ENCODE measurements at regions not wholly inside any gene's neighbourhood (a gene's known extent, or its start where the extent isn't known, plus 50 kb on each side); places are given as distances from the start of the nearest gene placed in this dataset.

GRCh38 chr16:9578459-9578858 is 487.0 kb downstream of the HAPSTR1 start:
- TF ChIP-seq GATA2 (IDR thresholded peaks at IDR 0.05; ENCODE audit: low read depth, low read length) (no peak), GATA3 (IDR thresholded peaks at IDR 0.05; ENCODE audit: low read depth, low read length) (no peak)

Data from SH-SY5Y (cell line).